Muscle layer of colon (tissue), 2 donors: ENCODE measurements at regions not wholly inside any gene's neighbourhood (a gene's known extent, or its start where the extent isn't known, plus 50 kb on each side); places are given as distances from the start of the nearest gene placed in this dataset.

Source experiments
- H3K27ac ChIP-seq: one replicate; pipeline ENCODE4 v1.7.0; 2013; ENCODE audit warnings: low read depth, mild to moderate bottlenecking, low read length, moderate library complexity
- H3K27me3 ChIP-seq, 2 donors: one replicate each; pipeline ENCODE4 v1.7.0; 2013; ENCODE audit warnings: low read length in 2 of 2, mild to moderate bottlenecking in 2 of 2; ENCODE audit not compliant: insufficient read depth in 2 of 2, control insufficient read depth in 1 of 2
- H3K36me3 ChIP-seq: one replicate; pipeline ENCODE4 v1.7.0; 2013; ENCODE audit warnings: mild to moderate bottlenecking, low read length; ENCODE audit not compliant: insufficient read depth
- H3K4me1 ChIP-seq: one replicate; pipeline ENCODE4 v1.7.0; 2013; ENCODE audit warnings: mild to moderate bottlenecking, low read length; ENCODE audit not compliant: insufficient read depth
- H3K4me3 ChIP-seq, 2 donors: one replicate each; pipeline ENCODE4 v1.7.0; 2013; ENCODE audit warnings: low read length in 2 of 2, low read depth in 1 of 2, mild to moderate bottlenecking in 1 of 2, moderate library complexity in 1 of 2
- H3K9ac ChIP-seq: one replicate; pipeline ENCODE4 v1.7.0; 2013; ENCODE audit warnings: low read length
- H3K9me3 ChIP-seq: one replicate; pipeline ENCODE4 v1.7.0; 2013; ENCODE audit warnings: mild to moderate bottlenecking, low read length
- donor health status: abdominal sarcoma.
- donor health status: Adenocarcinoma of cecum.

- H3K36me3 ChIP-seq, result no peaks in the 10 kb centered on the region
- no peaks in the 10 kb centered on the region for H3K4me1 ChIP-seq
- no peaks in the 10 kb centered on the region for H3K27me3 ChIP-seq
- H3K27ac ChIP-seq, result no peak overlapping the region
- no peak overlapping the region for H3K9ac ChIP-seq
- H3K4me3 ChIP-seq, result no peak overlapping the region
- H3K9me3 ChIP-seq, result no peaks in the 10 kb centered on the region
Measured at GRCh38 chr18:37720663-37721062, 155.1 kb upstream of the CELF4 start.

GRCh38 chr18:37717656-37718055 is 152.1 kb upstream of the CELF4 start:
- no peak overlapping the region for H3K27ac ChIP-seq
- H3K4me1 ChIP-seq, result no peaks in the 10 kb centered on the region
- no peaks in the 10 kb centered on the region for H3K27me3 ChIP-seq
- no peaks in the 10 kb centered on the region for H3K36me3 ChIP-seq
- H3K9ac ChIP-seq, result no peak overlapping the region
- H3K9me3 ChIP-seq, result no peaks in the 10 kb centered on the region
- H3K4me3 ChIP-seq, result no peak overlapping the region

GRCh38 chr18:37717098-37717497 is 151.5 kb upstream of the CELF4 start:
- Histone ChIP-seq H3K27me3 (no peaks in the 10 kb centered on the region), H3K27ac (no peak overlapping the region), H3K36me3 (no peaks in the 10 kb centered on the region), H3K9me3 (no peaks in the 10 kb centered on the region), H3K4me1 (no peaks in the 10 kb centered on the region), H3K4me3 (no peak overlapping the region), H3K9ac (no peak overlapping the region)

GRCh38 chr18:37716106-37716735 is 150.6 kb upstream of the CELF4 start:
- Histone ChIP-seq H3K27me3 (no peaks in the 10 kb centered on the region), H3K36me3 (no peaks in the 10 kb centered on the region), H3K9ac (no peak overlapping the region), H3K27ac (no peak overlapping the region), H3K4me1 (no peaks in the 10 kb centered on the region), H3K9me3 (no peaks in the 10 kb centered on the region), H3K4me3 (no peak overlapping the region)

- no peak overlapping the region for H3K4me3 ChIP-seq
- H3K27me3 ChIP-seq, result no peaks in the 10 kb centered on the region
- no peaks in the 10 kb centered on the region for H3K36me3 ChIP-seq
- H3K9ac ChIP-seq, result no peak overlapping the region
- no peaks in the 10 kb centered on the region for H3K4me1 ChIP-seq
- no peak overlapping the region for H3K27ac ChIP-seq
- no peaks in the 10 kb centered on the region for H3K9me3 ChIP-seq
Measured at GRCh38 chr18:37714691-37715090, 149.1 kb upstream of the CELF4 start.

- Histone ChIP-seq H3K27ac (no peak overlapping the region), H3K9me3 (no peaks in the 10 kb centered on the region), H3K4me1 (no peaks in the 10 kb centered on the region), H3K36me3 (no peaks in the 10 kb centered on the region), H3K27me3 (no peaks in the 10 kb centered on the region), H3K9ac (no peak overlapping the region), H3K4me3 (no peak overlapping the region)
Measured at GRCh38 chr18:37712776-37713175, 147.2 kb upstream of the CELF4 start.

GRCh38 chr18:37711766-37712505 is 146.3 kb upstream of the CELF4 start:
- no peak overlapping the region for H3K4me3 ChIP-seq
- H3K9ac ChIP-seq, result no peak overlapping the region
- H3K4me1 ChIP-seq, result no peaks in the 10 kb centered on the region
- H3K27ac ChIP-seq, result no peak overlapping the region
- no peaks in the 10 kb centered on the region for H3K27me3 ChIP-seq
- H3K36me3 ChIP-seq, result no peaks in the 10 kb centered on the region
- H3K9me3 ChIP-seq, result no peaks in the 10 kb centered on the region

- Histone ChIP-seq H3K36me3 (no peaks in the 10 kb centered on the region), H3K27me3 (no peaks in the 10 kb centered on the region), H3K27ac (no peak overlapping the region), H3K9me3 (no peaks in the 10 kb centered on the region), H3K4me1 (no peaks in the 10 kb centered on the region), H3K4me3 (no peak overlapping the region), H3K9ac (no peak overlapping the region)
Measured at GRCh38 chr18:37710726-37711125, 145.1 kb upstream of the CELF4 start.

GRCh38 chr18:37709740-37710139 is 144.1 kb upstream of the CELF4 start:
- Histone ChIP-seq H3K4me1 (no peaks in the 10 kb centered on the region), H3K4me3 (no peak overlapping the region), H3K36me3 (no peaks in the 10 kb centered on the region), H3K27me3 (no peaks in the 10 kb centered on the region), H3K9me3 (no peaks in the 10 kb centered on the region), H3K9ac (no peak overlapping the region), H3K27ac (no peak overlapping the region)

GRCh38 chr18:37705016-37705415 is 139.4 kb upstream of the CELF4 start:
- H3K27ac ChIP-seq, result no peak overlapping the region
- H3K36me3 ChIP-seq, result no peaks in the 10 kb centered on the region
- no peaks in the 10 kb centered on the region for H3K27me3 ChIP-seq
- H3K9me3 ChIP-seq, result no peaks in the 10 kb centered on the region
- H3K9ac ChIP-seq, result no peak overlapping the region
- H3K4me3 ChIP-seq, result no peak overlapping the region
- H3K4me1 ChIP-seq, result no peaks in the 10 kb centered on the region

- H3K9me3 ChIP-seq, result no peaks in the 10 kb centered on the region
- H3K27me3 ChIP-seq, result no peaks in the 10 kb centered on the region
- H3K36me3 ChIP-seq, result no peaks in the 10 kb centered on the region
- H3K4me3 ChIP-seq, result no peak overlapping the region
- H3K27ac ChIP-seq, result no peak overlapping the region
- no peak overlapping the region for H3K9ac ChIP-seq
- H3K4me1 ChIP-seq, result no peaks in the 10 kb centered on the region
Measured at GRCh38 chr18:37702841-37703240, 137.2 kb upstream of the CELF4 start.

- no peaks in the 10 kb centered on the region for H3K27me3 ChIP-seq
- H3K4me1 ChIP-seq, result no peaks in the 10 kb centered on the region
- no peaks in the 10 kb centered on the region for H3K36me3 ChIP-seq
- no peak overlapping the region for H3K27ac ChIP-seq
- no peak overlapping the region for H3K9ac ChIP-seq
- no peaks in the 10 kb centered on the region for H3K9me3 ChIP-seq
- H3K4me3 ChIP-seq, result no peak overlapping the region
Measured at GRCh38 chr18:37701967-37702366, 136.4 kb upstream of the CELF4 start.
